ENCODE measurements at regions not wholly inside any gene's neighbourhood (a gene's known extent, or its start where the extent isn't known, plus 50 kb on each side); places are given as distances from the start of the nearest gene placed in this dataset.

GRCh38 chr6:56694002-56694401 is 51.3 kb upstream of the DST start:
- TF ChIP-seq CTCF (IDR thresholded peaks at IDR 0.05; ENCODE audit: insufficient read depth, low read length) (no peak), REST (IDR thresholded peaks at IDR 0.05; ENCODE audit: insufficient replicate concordance, low read depth) (no peak), POLR2AphosphoS5 (IDR thresholded peaks at IDR 0.05; ENCODE audit: low read depth) (no peak)
